GM19240 (cell line): ENCODE measurements at regions not wholly inside any gene's neighbourhood (a gene's known extent, or its start where the extent isn't known, plus 50 kb on each side); places are given as distances from the start of the nearest gene placed in this dataset.
"Not testable (repeated sequence)": the region's sequence is repeated elsewhere in the genome, so short reads cannot be mapped to it uniquely, and the experiment has no call there.

Source experiments
- DNase-seq: peaks from one replicate; pipeline ENCODE4 v3.0.0; 2011; ENCODE audit warnings: low spot score; ENCODE audit not compliant: insufficient read length

- DNase-seq, result no peak
Measured at GRCh38 chr6:10180138-10181074, 234.5 kb downstream of the TFAP2A start.

GRCh38 chr6:10177704-10178103 lies 237.2 kb downstream of the TFAP2A start:
- no peak for DNase-seq

- no peak for DNase-seq
Measured at GRCh38 chr6:10175362-10175761, 239.5 kb downstream of the TFAP2A start.

GRCh38 chr6:10174761-10175160 lies 240.1 kb downstream of the TFAP2A start:
- DNase-seq, result no peak

- DNase-seq, result no peak
Measured at GRCh38 chr6:10174056-10174455, 240.8 kb downstream of the TFAP2A start.

GRCh38 chr6:10171706-10172105 lies 243.2 kb downstream of the TFAP2A start:
- DNase-seq, result not testable (repeated sequence)

GRCh38 chr6:10170816-10171215 lies 244.1 kb downstream of the TFAP2A start:
- DNase-seq, result no peak

- no peak for DNase-seq
Measured at GRCh38 chr6:10166031-10166430, 248.8 kb downstream of the TFAP2A start.

- DNase-seq, result no peak
Measured at GRCh38 chr6:10163203-10163962, 251.5 kb downstream of the TFAP2A start.

GRCh38 chr6:10156875-10157274 lies 258.0 kb downstream of the TFAP2A start:
- no peak for DNase-seq

- DNase-seq, result no peak
Measured at GRCh38 chr6:10154251-10154650, 260.6 kb downstream of the TFAP2A start.

- no peak for DNase-seq
Measured at GRCh38 chr6:10151144-10151915, 263.5 kb downstream of the TFAP2A start.

- no peak for DNase-seq
Measured at GRCh38 chr6:10149603-10150002, 265.3 kb downstream of the TFAP2A start.

GRCh38 chr6:10146715-10147451 lies 268.0 kb downstream of the TFAP2A start:
- DNase-seq, result peak; percentile 29

GRCh38 chr6:10144772-10145171 lies 270.1 kb downstream of the TFAP2A start:
- DNase-seq, result no peak

GRCh38 chr6:10141746-10142443 lies 273.0 kb downstream of the TFAP2A start:
- no peak for DNase-seq

- no peak for DNase-seq
Measured at GRCh38 chr6:10140824-10141223, 274.1 kb downstream of the TFAP2A start.

GRCh38 chr6:10140136-10140535 lies 274.7 kb downstream of the TFAP2A start:
- DNase-seq, result no peak

GRCh38 chr6:10138917-10139316 lies 276.0 kb downstream of the TFAP2A start:
- no peak for DNase-seq

- DNase-seq, result no peak
Measured at GRCh38 chr6:10136636-10137035, 278.2 kb downstream of the TFAP2A start.
